HG03139 (cell line): ENCODE measurements at regions not wholly inside any gene's neighbourhood (a gene's known extent, or its start where the extent isn't known, plus 50 kb on each side); places are given as distances from the start of the nearest gene placed in this dataset.

Experiments
- ATAC-seq: cut with Tn5 transposase; IDR thresholded peaks from one replicate; pipeline ENCODE4 v1.9.1; 2021; ENCODE audit not compliant: unreplicated experiment

- ATAC-seq: no peak
These were observed 111.9 kb upstream of the IQCM start for GRCh38 chr4:149927514-149927913.

- no peak for ATAC-seq
These were observed 112.9 kb upstream of the IQCM start for GRCh38 chr4:149928507-149928906.

GRCh38 chr4:149931431-149931830, 115.8 kb upstream of the IQCM start:
- ATAC-seq: no peak

- ATAC-seq: no peak
These were observed 116.5 kb upstream of the IQCM start for GRCh38 chr4:149932188-149932587.

- no peak for ATAC-seq
These were observed 117.5 kb upstream of the IQCM start for GRCh38 chr4:149933120-149933519.

- ATAC-seq: no peak
These were observed 118.2 kb upstream of the IQCM start for GRCh38 chr4:149933883-149934282.

GRCh38 chr4:149949381-149949780, 128.9 kb upstream of the DCLK2 start:
- no peak for ATAC-seq

- ATAC-seq: no peak
These were observed 126.9 kb upstream of the DCLK2 start for GRCh38 chr4:149951152-149951900.

GRCh38 chr4:149952101-149952500, 126.1 kb upstream of the DCLK2 start:
- ATAC-seq: no peak

- ATAC-seq: no peak
These were observed 125.5 kb upstream of the DCLK2 start for GRCh38 chr4:149952716-149953115.

- no peak for ATAC-seq
These were observed 122.4 kb upstream of the DCLK2 start for GRCh38 chr4:149955780-149956390.

GRCh38 chr4:149956678-149957077, 121.6 kb upstream of the DCLK2 start:
- no peak for ATAC-seq

GRCh38 chr4:149961876-149962597, 116.2 kb upstream of the DCLK2 start:
- ATAC-seq: no peak

GRCh38 chr4:149964001-149964796, 114.0 kb upstream of the DCLK2 start:
- ATAC-seq: no peak

- no peak for ATAC-seq
These were observed 113.0 kb upstream of the DCLK2 start for GRCh38 chr4:149965206-149965605.

GRCh38 chr4:149972407-149972806, 105.8 kb upstream of the DCLK2 start:
- no peak for ATAC-seq

- ATAC-seq: no peak
These were observed 105.1 kb upstream of the DCLK2 start for GRCh38 chr4:149973181-149973580.

- ATAC-seq: no peak
These were observed 103.1 kb upstream of the DCLK2 start for GRCh38 chr4:149975172-149975571.

- ATAC-seq: no peak
These were observed 98.0 kb upstream of the DCLK2 start for GRCh38 chr4:149980121-149980682.

GRCh38 chr4:149980941-149981340, 97.3 kb upstream of the DCLK2 start:
- ATAC-seq: peak; percentile 87

GRCh38 chr4:149983401-149983800, 94.8 kb upstream of the DCLK2 start:
- ATAC-seq: no peak
